Islet precursor cell (in vitro differentiated cells): ENCODE measurements at regions not wholly inside any gene's neighbourhood (a gene's known extent, or its start where the extent isn't known, plus 50 kb on each side); places are given as distances from the start of the nearest gene placed in this dataset.

Experiments
- DNase-seq: peaks from one replicate; pipeline ENCODE4 v3.0.0-alpha.2; 2018

DNA sequence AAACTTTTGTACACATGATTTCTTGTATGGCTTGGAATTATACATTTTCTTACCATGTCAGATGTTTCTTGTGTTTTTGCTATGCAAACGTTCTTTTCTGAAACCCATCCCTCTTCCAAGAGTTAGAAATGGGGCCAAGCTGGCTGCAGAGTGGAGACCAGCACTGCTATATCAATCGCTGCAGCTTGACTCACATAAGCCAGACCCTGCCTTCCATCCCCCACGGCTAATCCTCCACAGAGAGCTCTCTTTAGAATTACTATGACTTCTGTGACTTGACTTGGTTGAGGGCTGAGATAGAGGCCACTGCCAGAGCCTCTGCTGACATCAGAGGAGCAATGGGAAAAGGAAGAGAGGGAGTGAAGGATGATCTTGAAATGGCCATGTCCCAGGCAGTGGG is 147.9 kb downstream of the DACT1 start:
- DNase-seq, result peak; percentile 63

GRCh38 chr14:58787592-58787991 is 149.8 kb downstream of the DACT1 start:
- DNase-seq, result no peak

- DNase-seq, result no peak
Observed at GRCh38 chr14:58788655-58789503, 151.1 kb downstream of the DACT1 start.

GRCh38 chr14:58789736-58790135 is 152.0 kb downstream of the DACT1 start:
- DNase-seq, result no peak

GRCh38 chr14:58792416-58792815 is 154.7 kb downstream of the DACT1 start:
- DNase-seq, result no peak

GRCh38 chr14:58793131-58793740 is 155.5 kb downstream of the DACT1 start:
- no peak for DNase-seq

GRCh38 chr14:58794993-58795762 is 157.4 kb downstream of the DACT1 start:
- no peak for DNase-seq

DNA sequence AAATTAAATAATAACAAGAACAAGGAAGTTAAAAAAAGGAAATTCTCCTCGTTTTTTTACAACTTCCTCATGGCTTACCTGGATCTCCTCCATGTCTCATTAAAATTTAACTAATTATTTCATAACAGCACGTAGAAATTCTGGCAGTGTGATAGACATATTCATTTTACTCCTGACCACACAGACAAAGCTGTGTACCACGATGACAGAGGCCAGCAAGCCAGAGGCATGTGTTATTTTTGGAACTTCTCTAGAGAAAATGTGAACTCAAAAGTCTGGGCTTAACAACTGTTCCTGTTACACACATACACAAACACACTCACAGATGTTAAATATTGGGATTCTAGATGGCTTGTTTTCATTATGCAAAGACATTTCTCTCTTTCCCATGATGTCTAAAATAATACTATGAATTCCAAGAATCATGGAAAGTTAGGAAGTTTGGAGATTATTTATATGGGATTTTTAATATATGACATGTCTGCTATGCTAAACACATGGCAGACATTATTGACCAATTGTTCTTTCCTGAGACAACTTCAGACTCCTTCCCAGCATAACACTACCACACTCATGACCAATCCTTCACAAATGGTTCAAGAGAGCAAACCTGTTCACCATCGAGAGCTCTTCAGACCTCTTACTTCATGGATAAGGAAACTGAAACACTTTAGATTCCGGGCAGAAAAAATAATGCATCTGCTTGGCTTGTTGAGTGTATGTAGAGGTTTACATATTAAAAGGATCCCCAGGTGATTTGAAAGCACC is 158.7 kb downstream of the DACT1 start:
- DNase-seq, result no peak

DNA sequence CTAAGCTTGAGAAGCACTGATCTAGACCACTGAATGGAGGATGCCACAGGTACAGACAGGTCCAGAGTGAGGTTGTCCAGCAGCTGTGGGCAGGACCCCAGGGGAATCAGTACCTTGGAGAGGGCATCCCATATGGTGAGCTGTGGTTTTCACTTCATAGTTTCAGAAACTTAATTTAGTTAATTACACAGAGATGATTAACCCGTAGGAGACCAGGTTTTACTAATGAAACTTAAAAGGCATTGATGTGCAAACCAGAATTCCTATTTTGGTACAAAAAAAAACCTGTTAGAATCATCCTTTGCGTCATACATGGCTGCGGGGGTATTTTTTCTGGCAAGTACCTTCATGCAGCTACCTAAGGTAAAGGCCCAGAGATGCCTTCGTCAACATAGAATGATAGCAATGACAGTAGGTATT is 159.3 kb downstream of the DACT1 start:
- peak; percentile 64 for DNase-seq

GRCh38 chr14:58798173-58798572 is 160.4 kb downstream of the DACT1 start:
- DNase-seq, result no peak

DNA sequence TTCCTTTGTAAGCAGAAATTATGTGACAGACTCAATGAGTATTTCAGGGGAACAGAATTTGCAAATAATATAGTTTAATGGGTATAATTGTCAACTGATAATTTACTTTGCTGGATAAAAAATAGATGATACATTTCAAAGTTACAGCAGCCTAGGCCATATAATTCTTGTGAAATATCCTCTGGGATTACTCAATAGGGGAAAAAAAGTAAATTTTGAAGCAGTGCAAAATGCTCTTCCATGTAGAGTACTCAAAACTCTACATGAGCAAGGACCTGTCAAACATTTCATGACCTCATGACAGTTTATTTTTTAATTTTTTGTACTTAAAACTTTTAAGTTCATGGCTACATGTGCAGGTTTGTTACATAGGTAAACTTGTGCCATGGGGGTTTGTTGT is 163.3 kb downstream of the DACT1 start:
- no peak for DNase-seq

- DNase-seq, result no peak
Observed at GRCh38 chr14:58805057-58805456, 167.3 kb downstream of the DACT1 start.

GRCh38 chr14:58805605-58806409 is 168.0 kb downstream of the DACT1 start:
- DNase-seq, result no peak

DNA sequence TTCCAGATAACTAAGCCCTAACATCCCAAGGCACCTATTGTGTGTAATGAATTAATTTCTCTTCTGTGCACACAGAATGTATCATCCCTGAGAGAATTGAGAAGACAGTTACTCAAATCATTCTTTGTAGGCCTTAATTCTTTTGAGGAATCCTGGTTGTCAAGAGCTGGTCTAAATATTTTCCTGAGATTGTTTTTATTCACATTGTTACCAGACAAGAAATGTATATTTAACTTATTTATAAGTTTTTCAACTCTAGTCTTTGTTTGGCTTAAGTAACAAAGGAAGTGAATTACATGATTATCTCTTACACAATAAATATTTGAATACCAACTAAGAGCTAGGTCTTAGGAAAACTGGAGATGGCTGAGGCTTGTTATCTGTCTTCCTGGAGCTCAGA is 169.4 kb downstream of the DACT1 start:
- DNase-seq, result no peak

GRCh38 chr14:58808828-58809227 is 171.1 kb downstream of the DACT1 start:
- no peak for DNase-seq

GRCh38 chr14:58809520-58809919 is 171.8 kb downstream of the DACT1 start:
- no peak for DNase-seq

DNA sequence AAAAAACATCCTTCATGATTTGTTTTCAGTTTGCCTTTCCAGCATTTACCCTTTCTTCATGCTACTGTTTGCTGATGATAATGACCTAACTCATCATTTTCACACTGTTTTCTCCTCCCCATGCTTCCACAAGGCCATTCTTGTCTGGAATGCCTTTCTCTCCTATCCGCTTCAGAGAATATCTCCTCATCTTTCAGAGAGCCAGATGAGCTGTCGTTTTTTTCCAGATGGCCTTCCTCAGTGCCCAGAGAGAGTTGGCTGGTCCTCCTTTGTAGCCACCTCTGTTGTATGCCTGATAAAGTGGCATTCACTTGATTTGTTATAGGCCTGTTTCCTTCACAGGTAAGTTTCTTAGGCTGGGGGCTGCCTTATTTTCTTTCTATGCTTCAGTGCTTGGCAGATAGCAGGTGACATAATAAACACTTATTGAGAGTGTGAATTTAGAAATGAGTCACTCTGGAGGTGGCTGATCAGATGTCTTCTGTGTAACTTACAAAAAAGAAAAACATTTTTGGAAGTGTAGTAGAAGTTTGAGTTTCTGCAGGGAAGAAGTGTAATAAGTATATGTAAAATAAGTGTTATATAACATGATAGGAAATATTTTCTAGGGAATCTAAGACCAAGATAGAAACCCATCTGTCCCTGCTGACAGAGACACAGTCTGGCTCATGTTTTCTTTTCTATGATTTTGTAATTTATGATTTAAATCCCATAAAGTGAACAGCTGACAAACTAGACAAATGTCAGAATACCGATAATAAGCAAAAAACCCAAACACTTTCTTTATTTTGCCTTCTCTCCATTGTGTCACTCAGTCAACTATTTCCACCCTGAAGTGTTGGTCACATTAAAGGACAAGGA is 174.5 kb downstream of the DACT1 start:
- DNase-seq, result no peak

- DNase-seq, result no peak
Observed at GRCh38 chr14:58813745-58814144, 176.0 kb downstream of the DACT1 start.

DNA sequence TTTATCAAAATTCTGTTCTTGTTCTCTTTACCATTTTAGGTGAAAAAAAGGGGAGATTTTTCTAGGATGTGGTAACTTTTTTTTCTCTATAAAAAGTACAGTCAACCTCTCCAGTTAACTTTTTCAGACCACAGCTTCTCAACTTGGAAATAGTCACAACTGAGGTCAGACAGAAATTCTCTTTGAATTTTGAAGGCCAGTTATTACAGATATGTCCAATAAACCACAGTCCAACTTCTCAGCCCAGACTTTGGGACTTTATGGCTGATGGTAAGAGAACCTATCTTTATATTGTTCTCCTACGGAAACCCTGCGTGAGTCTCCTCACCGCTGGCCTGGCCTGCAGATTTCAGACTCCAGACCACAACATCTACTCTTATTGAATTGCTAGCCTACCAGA is 176.7 kb downstream of the DACT1 start:
- no peak for DNase-seq

DNA sequence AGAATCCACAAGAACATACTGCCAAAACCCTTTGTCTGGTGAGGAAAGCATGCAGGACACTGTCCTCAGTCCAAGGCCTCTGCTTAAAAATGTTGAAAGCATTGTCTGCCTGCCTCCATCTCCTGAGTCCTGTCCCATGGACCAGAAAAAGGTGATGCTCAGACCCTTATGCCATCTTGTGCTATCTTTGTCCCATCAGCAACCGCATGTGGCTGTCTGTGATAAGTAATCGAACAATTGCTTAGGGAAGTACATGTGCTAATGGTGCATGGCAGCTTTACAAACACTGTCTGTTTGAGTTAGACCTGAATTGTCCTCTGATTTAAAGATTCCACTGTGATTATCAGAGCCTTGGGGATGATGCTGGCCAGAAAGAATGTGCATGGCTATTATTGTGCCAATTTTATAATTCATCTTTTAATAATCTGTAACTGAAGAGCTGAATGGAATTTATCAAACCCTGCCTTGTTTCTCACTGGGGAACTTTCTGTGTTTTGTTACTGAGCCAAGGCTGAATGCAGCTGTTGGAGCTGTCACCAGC is 177.5 kb downstream of the DACT1 start:
- DNase-seq, result no peak

DNA sequence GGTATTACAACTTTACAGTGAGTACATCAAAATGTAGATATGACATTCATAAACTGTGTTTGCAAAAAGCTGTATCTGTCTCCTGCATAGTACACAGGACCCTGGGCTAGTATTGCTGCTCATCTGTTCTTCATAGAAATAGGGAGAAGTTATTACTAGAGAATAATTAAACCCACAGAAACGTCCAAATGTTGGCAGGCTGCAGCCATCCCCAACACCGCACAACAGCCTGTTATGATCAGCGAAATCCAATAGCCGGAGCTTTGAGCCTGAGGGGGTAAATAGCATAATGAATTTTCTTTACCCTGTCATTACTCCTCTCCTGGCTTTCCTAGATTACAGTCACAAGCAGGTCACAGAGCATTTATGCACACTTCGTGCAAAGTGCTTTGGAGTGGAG is 178.0 kb downstream of the DACT1 start:
- DNase-seq, result no peak
